VCaP (cell line): ENCODE measurements at regions not wholly inside any gene's neighbourhood (a gene's known extent, or its start where the extent isn't known, plus 50 kb on each side); places are given as distances from the start of the nearest gene placed in this dataset.

ENCODE experiments used
- H3K27ac ChIP-seq: fragments of 450-650 bp; 2 replicates; pipeline ENCODE4 v1.5.1; 2017
- TF ChIP-seq, protein P1 (sequence below): fragments of 450-650 bp; conservative IDR thresholded peaks from 2 replicates; pipeline ENCODE4 v1.5.1; 2017; ENCODE audit warnings: mild to moderate bottlenecking, moderate library complexity

DNA sequence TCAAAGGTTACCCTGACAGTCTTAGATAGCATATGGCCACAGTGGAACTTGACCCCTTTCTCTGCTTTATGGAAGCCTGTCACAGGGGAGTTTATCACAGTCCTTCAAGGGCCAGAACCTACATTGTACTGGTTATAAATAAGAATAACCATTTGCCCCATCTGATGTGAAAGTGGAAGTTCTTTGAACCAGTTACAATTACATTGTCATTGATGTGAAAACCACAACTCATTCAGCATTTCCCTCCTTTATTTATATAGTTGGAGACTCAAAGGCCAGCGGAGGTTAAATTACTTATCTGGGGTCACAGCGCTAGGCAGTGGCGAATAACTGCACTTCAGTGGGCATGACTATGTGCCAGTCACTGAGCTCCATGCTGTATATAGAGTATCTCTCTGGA lies 60.5 kb upstream of the TBC1D5 start:
- TF ChIP-seq, protein P1, sequence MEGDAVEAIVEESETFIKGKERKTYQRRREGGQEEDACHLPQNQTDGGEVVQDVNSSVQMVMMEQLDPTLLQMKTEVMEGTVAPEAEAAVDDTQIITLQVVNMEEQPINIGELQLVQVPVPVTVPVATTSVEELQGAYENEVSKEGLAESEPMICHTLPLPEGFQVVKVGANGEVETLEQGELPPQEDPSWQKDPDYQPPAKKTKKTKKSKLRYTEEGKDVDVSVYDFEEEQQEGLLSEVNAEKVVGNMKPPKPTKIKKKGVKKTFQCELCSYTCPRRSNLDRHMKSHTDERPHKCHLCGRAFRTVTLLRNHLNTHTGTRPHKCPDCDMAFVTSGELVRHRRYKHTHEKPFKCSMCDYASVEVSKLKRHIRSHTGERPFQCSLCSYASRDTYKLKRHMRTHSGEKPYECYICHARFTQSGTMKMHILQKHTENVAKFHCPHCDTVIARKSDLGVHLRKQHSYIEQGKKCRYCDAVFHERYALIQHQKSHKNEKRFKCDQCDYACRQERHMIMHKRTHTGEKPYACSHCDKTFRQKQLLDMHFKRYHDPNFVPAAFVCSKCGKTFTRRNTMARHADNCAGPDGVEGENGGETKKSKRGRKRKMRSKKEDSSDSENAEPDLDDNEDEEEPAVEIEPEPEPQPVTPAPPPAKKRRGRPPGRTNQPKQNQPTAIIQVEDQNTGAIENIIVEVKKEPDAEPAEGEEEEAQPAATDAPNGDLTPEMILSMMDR, result no peak
- H3K27ac ChIP-seq, result no peak overlapping the region

DNA sequence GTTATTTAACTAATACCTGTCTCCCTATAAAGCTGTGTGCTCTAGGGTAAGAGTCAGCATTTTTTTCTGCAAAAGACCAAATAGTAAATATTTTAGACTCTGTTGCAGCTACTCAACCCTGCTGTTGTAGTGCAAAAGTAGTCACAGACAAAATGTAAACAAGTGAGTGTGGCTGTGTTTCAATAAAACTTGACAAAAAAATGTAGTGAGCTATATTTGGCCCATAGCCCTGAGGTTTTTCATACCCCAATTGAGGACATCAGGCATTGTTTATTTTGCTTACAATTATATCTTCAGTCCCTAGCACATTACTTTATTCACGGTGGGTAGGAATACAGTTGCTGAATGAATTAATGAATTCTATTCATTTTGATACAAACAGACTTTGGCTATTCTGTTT lies 58.7 kb upstream of the TBC1D5 start:
- no peak overlapping the region for H3K27ac ChIP-seq
- TF ChIP-seq, protein P1, result no peak

DNA sequence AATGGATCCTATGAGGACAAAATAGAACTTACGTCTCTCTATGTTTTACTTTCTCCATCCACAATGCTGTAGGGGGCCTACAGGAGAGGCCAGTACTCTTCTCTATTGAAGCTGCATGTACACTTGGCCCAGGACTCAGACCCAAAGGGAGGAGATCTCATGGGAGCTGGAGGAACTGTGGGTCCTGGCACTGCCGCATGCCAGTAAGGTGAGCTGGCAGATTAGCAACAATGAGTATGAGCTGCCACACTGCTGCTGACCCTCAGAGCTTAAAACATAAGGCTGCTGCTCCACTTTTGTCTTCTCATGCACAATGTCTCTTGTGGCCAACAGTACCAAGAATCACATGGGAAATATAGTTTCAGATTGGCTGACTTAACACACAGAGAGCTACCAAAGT lies 57.8 kb upstream of the TBC1D5 start:
- no peak overlapping the region for H3K27ac ChIP-seq
- TF ChIP-seq, protein P1, result no peak

DNA sequence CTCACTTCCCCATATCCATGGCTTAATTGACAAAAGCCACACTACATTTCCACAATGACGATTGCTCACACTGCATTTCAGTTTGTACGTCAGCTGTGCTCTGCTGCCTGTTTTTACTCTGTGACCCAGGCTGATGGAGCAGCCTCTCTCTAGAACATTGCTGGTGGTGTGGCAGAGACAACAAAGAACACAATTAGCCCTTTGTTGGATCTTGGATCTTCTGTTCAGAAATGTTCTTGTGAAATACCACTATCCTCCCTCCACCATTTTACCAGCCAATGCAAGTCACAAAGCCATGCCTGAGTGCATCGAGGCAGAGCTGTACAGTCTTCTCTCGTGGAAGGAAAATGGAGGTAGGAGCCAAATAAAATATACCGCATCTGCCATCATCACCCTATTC lies 56.9 kb upstream of the TBC1D5 start:
- H3K27ac ChIP-seq, result no peak overlapping the region
- TF ChIP-seq, protein P1, result no peak

DNA sequence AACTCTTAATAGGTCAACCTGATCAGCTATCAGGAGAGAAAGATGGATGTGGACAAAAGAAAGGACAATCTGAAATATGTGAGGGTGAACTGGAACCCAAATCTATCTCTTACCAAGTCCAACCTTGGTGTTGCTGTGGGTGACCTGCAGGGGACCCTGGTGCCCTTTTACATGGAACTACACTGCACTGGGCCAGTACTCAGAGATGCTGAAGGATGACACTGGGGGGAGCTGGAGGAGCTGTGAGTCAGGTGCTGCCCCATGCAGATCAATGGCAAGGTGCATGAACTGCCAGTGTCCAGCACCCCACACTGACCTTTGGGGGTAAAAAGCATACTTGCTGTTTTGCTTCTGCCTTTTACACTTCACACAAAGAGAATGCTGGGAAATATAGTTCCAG lies 55.6 kb upstream of the TBC1D5 start:
- TF ChIP-seq, protein P1, result no peak
- H3K27ac ChIP-seq, result no peak overlapping the region

DNA sequence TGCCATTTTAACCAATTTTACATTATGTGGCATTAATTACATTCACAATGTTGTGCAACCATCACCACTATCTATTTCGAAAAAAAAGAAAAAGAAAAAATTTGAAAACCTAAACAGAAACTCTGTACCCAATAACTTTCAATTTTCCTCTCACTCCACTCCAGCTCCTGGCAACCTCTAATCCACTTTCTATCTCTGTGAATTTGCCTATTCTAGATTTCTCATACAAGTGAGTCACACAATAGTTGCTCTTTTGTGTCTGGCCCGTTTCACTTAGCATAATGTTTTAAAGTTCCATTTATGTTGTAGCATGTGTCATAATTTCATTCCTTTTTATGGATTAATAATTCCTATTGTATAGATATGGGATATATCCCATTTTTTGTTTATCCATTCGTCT lies 53.3 kb upstream of the TBC1D5 start:
- H3K27ac ChIP-seq, result no peak overlapping the region
- TF ChIP-seq, protein P1, result no peak

DNA sequence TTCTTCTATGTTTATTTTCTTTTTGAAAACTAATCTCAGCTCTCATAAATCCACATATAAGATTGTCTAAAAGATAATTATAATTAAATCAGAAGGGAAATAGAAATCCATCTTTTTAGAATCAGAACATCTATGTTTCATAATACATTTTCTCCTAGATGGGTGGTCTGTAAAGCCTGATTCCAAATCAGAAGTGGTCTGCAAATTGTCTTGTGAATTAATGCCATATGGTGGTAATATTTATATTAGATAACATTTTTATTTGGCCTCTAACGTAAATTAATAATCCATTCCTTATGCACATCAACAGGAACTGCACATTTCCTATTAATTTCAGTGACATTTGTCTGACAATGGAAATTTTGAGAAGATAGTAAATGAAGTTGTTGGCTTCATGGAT lies 52.8 kb upstream of the TBC1D5 start:
- no peak overlapping the region for H3K27ac ChIP-seq
- TF ChIP-seq, protein P1, result no peak
